OCI-LY7 (cell line): ENCODE measurements at regions not wholly inside any gene's neighbourhood (a gene's known extent, or its start where the extent isn't known, plus 50 kb on each side); places are given as distances from the start of the nearest gene placed in this dataset.

Source experiments
- BruUV-seq: library from RNA; stranded (reverse); fragments of 400-500 nt; replicated peaks from 2 replicates; lab custom pipeline; 2021; lab: Mats Ljungman, UMichigan
- CTCF ChIA-PET: fragments of 300-600 bp; sonication (Branson Sonifier 250); formaldehyde crosslinking; loops from one replicate; lab custom pipeline; 2022; ENCODE audit warnings: antibody characterized with exemption; ENCODE audit not compliant: unreplicated experiment; lab: Charles Lee
- POLR2A ChIA-PET: fragments of 300-600 bp; sonication (Branson Sonifier 250); formaldehyde crosslinking; loops from one replicate; lab custom pipeline; 2022; ENCODE audit warnings: antibody characterized with exemption; lab: Charles Lee
- DNase-seq: peaks from one replicate; pipeline ENCODE4 v3.0.0-alpha.2; 2015; ENCODE audit warnings: low spot score
- H2AFZ ChIP-seq: fragments of 200-600 bp; sonication (generic), shearing (Covaris generic); 2 replicates; pipeline ENCODE4 v1.6.1; 2014; ENCODE audit warnings: mild to moderate bottlenecking, antibody characterized with exemption, low read length, moderate library complexity
- H3K27ac ChIP-seq: fragments of 200-600 bp; sonication (generic); 2 replicates; pipeline ENCODE4 v1.5.1; 2014; ENCODE audit warnings: mixed run types, low read depth, mild to moderate bottlenecking, moderate library complexity, low read length, inconsistent platforms; ENCODE audit not compliant: poor library complexity, severe bottlenecking
- H3K36me3 ChIP-seq: fragments of 200-600 bp; sonication (generic); 2 replicates; pipeline ENCODE4 v1.6.1; 2014; ENCODE audit warnings: mild to moderate bottlenecking, antibody characterized with exemption, low read length, moderate library complexity, mixed read lengths; ENCODE audit not compliant: insufficient read depth
- H3K4me1 ChIP-seq: fragments of 200-600 bp; sonication (generic); 2 replicates; pipeline ENCODE4 v1.5.1; 2014; ENCODE audit warnings: mild to moderate bottlenecking, low read length; ENCODE audit not compliant: insufficient read depth, poor library complexity, severe bottlenecking
- H3K4me2 ChIP-seq: fragments of 200-600 bp; sonication (generic); 2 replicates; pipeline ENCODE4 v1.6.1; 2014; ENCODE audit warnings: mild to moderate bottlenecking, low read length
- H3K4me3 ChIP-seq: fragments of 200-600 bp; sonication (generic); 2 replicates; pipeline ENCODE4 v1.5.1; 2014; ENCODE audit warnings: mild to moderate bottlenecking, low read depth, low read length; ENCODE audit not compliant: poor library complexity, severe bottlenecking
- H3K79me2 ChIP-seq: fragments of 200-600 bp; sonication (generic); 2 replicates; pipeline ENCODE4 v1.6.1; 2016; ENCODE audit warnings: low read depth, mild to moderate bottlenecking, low read length, moderate library complexity, mixed read lengths; ENCODE audit not compliant: insufficient read depth
- H3K9me2 ChIP-seq: fragments of 200-600 bp; sonication (generic); 2 replicates; pipeline ENCODE4 v1.6.1; 2016; ENCODE audit warnings: mild to moderate bottlenecking, low read length, mixed read lengths; ENCODE audit not compliant: insufficient read depth
- H3K9me3 ChIP-seq: fragments of 200-600 bp; sonication (generic); 2 replicates; pipeline ENCODE4 v1.6.1; 2014; ENCODE audit warnings: mild to moderate bottlenecking, mixed run types, low read length, mixed read lengths
- H4K20me1 ChIP-seq: fragments of 200-600 bp; sonication (generic); 2 replicates; pipeline ENCODE4 v1.6.1; 2014; ENCODE audit warnings: mild to moderate bottlenecking, antibody characterized with exemption, low read length, moderate library complexity, mixed read lengths; ENCODE audit not compliant: insufficient read depth
- CTCF ChIP-seq: fragments of 200-600 bp; sonication (generic); conservative IDR thresholded peaks from 2 replicates; pipeline ENCODE4 v1.5.1; 2014; ENCODE audit warnings: mild to moderate bottlenecking, antibody characterized with exemption, low read length, moderate library complexity, mixed read lengths
- EZH2phosphoT487 ChIP-seq: fragments of 200-600 bp; sonication (generic); IDR thresholded peaks from 2 replicates; pipeline ENCODE4 v1.6.1; 2018; ENCODE audit warnings: low read depth, borderline replicate concordance, mild to moderate bottlenecking, mixed run types, antibody characterized with exemption, low read length, moderate library complexity, mixed read lengths
- intact Hi-C: fragments of 100-400 bp; cut with micrococcal nuclease; formaldehyde crosslinking; loops from one replicate; pipeline ENCODE4 v1.10.0; 2022; ENCODE audit not compliant: unreplicated experiment

- no peaks in the 10 kb centered on the region for H3K36me3 ChIP-seq
- no peaks in the 10 kb centered on the region for H4K20me1 ChIP-seq
- TF ChIP-seq EZH2phosphoT487 (no peak), CTCF (no peak)
- H3K79me2 ChIP-seq: no peaks in the 10 kb centered on the region
- BruUV-seq: no TSS peak
- H3K4me2 ChIP-seq: no peak overlapping the region
- H2AFZ ChIP-seq: no peak overlapping the region
- H3K27ac ChIP-seq: no peak overlapping the region
- CTCF ChIA-PET: no interaction called here
- H3K4me3 ChIP-seq: no peak overlapping the region
- H3K9me3 ChIP-seq: no peaks in the 10 kb centered on the region
- no peaks in the 10 kb centered on the region for H3K4me1 ChIP-seq
- DNase-seq: no peak
- POLR2A ChIA-PET: no interaction called here
- no peaks in the 10 kb centered on the region for H3K9me2 ChIP-seq
- intact Hi-C loops: no loop called here
Measured at GRCh38 chr6:103874575-103874974, 985.1 kb downstream of the HACE1 start.

- POLR2A ChIA-PET: interaction anchor here (0.6 kb wide), 1 partner anchor 9 kb away, joined by 3 read pairs; no protein-coding TSS in a partner anchor
- H3K9me2 ChIP-seq: no peaks in the 10 kb centered on the region
- H3K79me2 ChIP-seq: no peaks in the 10 kb centered on the region
- H3K4me1 ChIP-seq: no peaks in the 10 kb centered on the region
- H4K20me1 ChIP-seq: no peaks in the 10 kb centered on the region
- CTCF ChIA-PET: no interaction called here
- no peak overlapping the region for H3K4me2 ChIP-seq
- no peak overlapping the region for H2AFZ ChIP-seq
- no peak for TF ChIP-seq CTCF
- BruUV-seq: no TSS peak
- no peak overlapping the region for H3K27ac ChIP-seq
- H3K9me3 ChIP-seq: no peaks in the 10 kb centered on the region
- no peak for DNase-seq
- no peak overlapping the region for H3K4me3 ChIP-seq
- intact Hi-C loops: no loop called here
- no peaks in the 10 kb centered on the region for H3K36me3 ChIP-seq
Measured at GRCh38 chr6:103872678-103873077, 987.0 kb downstream of the HACE1 start.

GRCh38 chr6:103872233-103872632 is 987.5 kb downstream of the HACE1 start:
- DNase-seq: no peak
- Histone ChIP-seq H3K27ac (no peak overlapping the region), H3K4me2 (no peak overlapping the region), H3K79me2 (no peaks in the 10 kb centered on the region), H3K9me3 (no peaks in the 10 kb centered on the region), H4K20me1 (no peaks in the 10 kb centered on the region), H3K4me1 (no peaks in the 10 kb centered on the region), H3K36me3 (no peaks in the 10 kb centered on the region), H3K4me3 (no peak overlapping the region), H3K9me2 (no peaks in the 10 kb centered on the region), H2AFZ (no peak overlapping the region)
- intact Hi-C loops: no loop called here
- TF ChIP-seq EZH2phosphoT487 (no peak), CTCF (no peak)
- CTCF ChIA-PET: no interaction called here
- POLR2A ChIA-PET: interaction anchor here (0.6 kb wide), 1 partner anchor 10 kb away, joined by 3 read pairs; no protein-coding TSS in a partner anchor
- no TSS peak for BruUV-seq
